ENCODE measurements at regions not wholly inside any gene's neighbourhood (a gene's known extent, or its start where the extent isn't known, plus 50 kb on each side); places are given as distances from the start of the nearest gene placed in this dataset.

GRCh38 chr3:132210476-132211346, 106.5 kb upstream of the ACP3 start:
- Histone ChIP-seq H2AK5ac (ENCODE audit: low read length) (no peak overlapping the region), H3K4ac (ENCODE audit: low read depth, low read length) (no peak overlapping the region), H2BK12ac (ENCODE audit: low read length) (no peak overlapping the region), H3K4me1 (ENCODE audit: control insufficient read depth in 1 of 2, insufficient read depth in 2 of 2, low read length in 2 of 2) (no peaks in the 10 kb centered on the region), H2BK5ac (ENCODE audit: low read depth, low read length, poor library complexity) (no peak overlapping the region), H3K27me3 (ENCODE audit: insufficient read depth, low read length) (no peaks in the 10 kb centered on the region), H4K91ac (ENCODE audit: low read depth, low read length) (no peak overlapping the region), H3K23ac (ENCODE audit: low read length) (no peak overlapping the region), H4K12ac (ENCODE audit: low read depth, low read length) (no peak overlapping the region), H3K9ac (ENCODE audit: low read length) (no peak overlapping the region), H4K8ac (ENCODE audit: low read depth, low read length) (no peak overlapping the region), H3K79me2 (ENCODE audit: control insufficient read depth, insufficient read depth, low read length, poor library complexity) (no peaks in the 10 kb centered on the region), H3K18ac (ENCODE audit: low read length) (no peak overlapping the region), H3K79me1 (ENCODE audit: low read length) (no peaks in the 10 kb centered on the region), H2BK120ac (ENCODE audit: insufficient read depth, low read length, poor library complexity) (no peak overlapping the region), H3K36me3 (ENCODE audit: control insufficient read depth in 1 of 2, insufficient read depth in 2 of 2, low read length in 2 of 2) (no peaks in the 10 kb centered on the region), H3K14ac (ENCODE audit: low read length) (no peak overlapping the region), H3K27ac (ENCODE audit: low read depth, low read length) (no peak overlapping the region), H2AFZ (ENCODE audit: insufficient read depth, low read length, poor library complexity) (no peak overlapping the region), H3K4me2 (ENCODE audit: low read length) (no peak overlapping the region), H3K4me3 (ENCODE audit: low read depth, low read length) (no peak overlapping the region), H3K9me3 (ENCODE audit: insufficient read depth, low read depth, low read length) (no peaks in the 10 kb centered on the region)
- WGBS (ENCODE audit: extremely low coverage, insufficient coverage, insufficient read length): no CpG with 5 or more reads among the region's 9 CpGs
- peak; percentile 19 to 77 for DNase-seq

GRCh38 chr3:132211896-132212295, 105.3 kb upstream of the ACP3 start:
- Histone ChIP-seq H2BK120ac (ENCODE audit: insufficient read depth, low read length, poor library complexity) (no peak overlapping the region), H2BK12ac (ENCODE audit: low read length) (no peak overlapping the region), H2BK5ac (ENCODE audit: low read depth, low read length, poor library complexity) (no peak overlapping the region), H3K27ac (ENCODE audit: low read depth, low read length) (no peak overlapping the region), H2AK5ac (ENCODE audit: low read length) (no peak overlapping the region), H3K4me2 (ENCODE audit: low read length) (no peak overlapping the region), H3K4me3 (ENCODE audit: low read depth, low read length) (no peak overlapping the region), H3K4me1 (ENCODE audit: control insufficient read depth in 1 of 2, insufficient read depth in 2 of 2, low read length in 2 of 2) (no peaks in the 10 kb centered on the region), H3K27me3 (ENCODE audit: insufficient read depth, low read length) (no peaks in the 10 kb centered on the region), H3K79me1 (ENCODE audit: low read length) (no peaks in the 10 kb centered on the region), H4K8ac (ENCODE audit: low read depth, low read length) (no peak overlapping the region), H3K9me3 (ENCODE audit: insufficient read depth, low read depth, low read length) (no peaks in the 10 kb centered on the region), H4K91ac (ENCODE audit: low read depth, low read length) (no peak overlapping the region), H3K79me2 (ENCODE audit: control insufficient read depth, insufficient read depth, low read length, poor library complexity) (no peaks in the 10 kb centered on the region), H2AFZ (ENCODE audit: insufficient read depth, low read length, poor library complexity) (no peak overlapping the region), H3K4ac (ENCODE audit: low read depth, low read length) (no peak overlapping the region), H4K12ac (ENCODE audit: low read depth, low read length) (no peak overlapping the region), H3K9ac (ENCODE audit: low read length) (no peak overlapping the region), H3K18ac (ENCODE audit: low read length) (no peak overlapping the region), H3K14ac (ENCODE audit: low read length) (no peak overlapping the region), H3K23ac (ENCODE audit: low read length) (no peak overlapping the region), H3K36me3 (ENCODE audit: control insufficient read depth in 1 of 2, insufficient read depth in 2 of 2, low read length in 2 of 2) (no peaks in the 10 kb centered on the region)
- DNase-seq: no peak

- H2BK12ac ChIP-seq (ENCODE audit: low read length): no peak overlapping the region
- H3K23ac ChIP-seq (ENCODE audit: low read length): no peak overlapping the region
- H4K12ac ChIP-seq (ENCODE audit: low read depth, low read length): no peak overlapping the region
- H2BK5ac ChIP-seq (ENCODE audit: low read depth, low read length, poor library complexity): no peak overlapping the region
- no peak overlapping the region for H2BK120ac ChIP-seq (ENCODE audit: insufficient read depth, low read length, poor library complexity)
- no peaks in the 10 kb centered on the region for H3K79me2 ChIP-seq (ENCODE audit: control insufficient read depth, insufficient read depth, low read length, poor library complexity)
- no peak overlapping the region for H3K4ac ChIP-seq (ENCODE audit: low read depth, low read length)
- DNase-seq: no peak
- H3K4me3 ChIP-seq (ENCODE audit: low read depth, low read length): no peak overlapping the region
- H3K27me3 ChIP-seq (ENCODE audit: insufficient read depth, low read length): no peaks in the 10 kb centered on the region
- H4K91ac ChIP-seq (ENCODE audit: low read depth, low read length): no peak overlapping the region
- H3K79me1 ChIP-seq (ENCODE audit: low read length): no peaks in the 10 kb centered on the region
- H3K36me3 ChIP-seq (ENCODE audit: control insufficient read depth in 1 of 2, insufficient read depth in 2 of 2, low read length in 2 of 2): no peaks in the 10 kb centered on the region
- no peak overlapping the region for H2AFZ ChIP-seq (ENCODE audit: insufficient read depth, low read length, poor library complexity)
- H2AK5ac ChIP-seq (ENCODE audit: low read length): no peak overlapping the region
- H3K14ac ChIP-seq (ENCODE audit: low read length): no peak overlapping the region
- no peaks in the 10 kb centered on the region for H3K9me3 ChIP-seq (ENCODE audit: insufficient read depth, low read depth, low read length)
- no peak overlapping the region for H3K27ac ChIP-seq (ENCODE audit: low read depth, low read length)
- no peak overlapping the region for H3K18ac ChIP-seq (ENCODE audit: low read length)
- no peak overlapping the region for H4K8ac ChIP-seq (ENCODE audit: low read depth, low read length)
- no peak overlapping the region for H3K4me2 ChIP-seq (ENCODE audit: low read length)
- WGBS (ENCODE audit: extremely low coverage, insufficient coverage, insufficient read length): no CpG with 5 or more reads among the region's 3 CpGs
- no peak overlapping the region for H3K9ac ChIP-seq (ENCODE audit: low read length)
- no peaks in the 10 kb centered on the region for H3K4me1 ChIP-seq (ENCODE audit: control insufficient read depth in 1 of 2, insufficient read depth in 2 of 2, low read length in 2 of 2)
These were observed 98.1 kb upstream of the ACP3 start for GRCh38 chr3:132218817-132219755.

GRCh38 chr3:132220986-132221385, 96.2 kb upstream of the ACP3 start:
- Histone ChIP-seq H2BK120ac (ENCODE audit: insufficient read depth, low read length, poor library complexity) (no peak overlapping the region), H3K4me3 (ENCODE audit: low read depth, low read length) (no peak overlapping the region), H3K27ac (ENCODE audit: low read depth, low read length) (no peak overlapping the region), H3K79me2 (ENCODE audit: control insufficient read depth, insufficient read depth, low read length, poor library complexity) (no peaks in the 10 kb centered on the region), H3K14ac (ENCODE audit: low read length) (no peak overlapping the region), H3K79me1 (ENCODE audit: low read length) (no peaks in the 10 kb centered on the region), H3K9me3 (ENCODE audit: insufficient read depth, low read depth, low read length) (no peaks in the 10 kb centered on the region), H3K4me2 (ENCODE audit: low read length) (no peak overlapping the region), H2AK5ac (ENCODE audit: low read length) (no peak overlapping the region), H4K91ac (ENCODE audit: low read depth, low read length) (no peak overlapping the region), H3K18ac (ENCODE audit: low read length) (no peak overlapping the region), H2AFZ (ENCODE audit: insufficient read depth, low read length, poor library complexity) (no peak overlapping the region), H3K27me3 (ENCODE audit: insufficient read depth, low read length) (no peaks in the 10 kb centered on the region), H3K4ac (ENCODE audit: low read depth, low read length) (no peak overlapping the region), H3K9ac (ENCODE audit: low read length) (no peak overlapping the region), H4K8ac (ENCODE audit: low read depth, low read length) (no peak overlapping the region), H3K4me1 (ENCODE audit: control insufficient read depth in 1 of 2, insufficient read depth in 2 of 2, low read length in 2 of 2) (no peaks in the 10 kb centered on the region), H3K23ac (ENCODE audit: low read length) (no peak overlapping the region), H4K12ac (ENCODE audit: low read depth, low read length) (no peak overlapping the region), H2BK5ac (ENCODE audit: low read depth, low read length, poor library complexity) (no peak overlapping the region), H3K36me3 (ENCODE audit: control insufficient read depth in 1 of 2, insufficient read depth in 2 of 2, low read length in 2 of 2) (no peaks in the 10 kb centered on the region), H2BK12ac (ENCODE audit: low read length) (no peak overlapping the region)
- no CpG with 5 or more reads among the region's 4 CpGs for WGBS (ENCODE audit: extremely low coverage, insufficient coverage, insufficient read length)
- no peak for DNase-seq

All from trophoblast cell (in vitro differentiated cells and primary cell).